22Rv1 (cell line): ENCODE measurements at regions not wholly inside any gene's neighbourhood (a gene's known extent, or its start where the extent isn't known, plus 50 kb on each side); places are given as distances from the start of the nearest gene placed in this dataset.
A peak's percentile ranks its signal among the peaks of the same experiment; 100 is the strongest.

Experiments
- H3K27ac ChIP-seq: fragments of 450-650 bp; 2 replicates; pipeline ENCODE4 v1.5.1; 2017
- ZFX ChIP-seq: fragments of 450-650 bp; IDR thresholded peaks from 2 replicates; pipeline ENCODE4 v1.6.1; 2017; ENCODE audit warnings: antibody characterized with exemption, borderline replicate concordance
- TF ChIP-seq, protein P1 (sequence below): fragments of 450-650 bp; IDR thresholded peaks from 2 replicates; pipeline ENCODE4 v1.5.1; 2017; ENCODE audit warnings: mild to moderate bottlenecking

DNA sequence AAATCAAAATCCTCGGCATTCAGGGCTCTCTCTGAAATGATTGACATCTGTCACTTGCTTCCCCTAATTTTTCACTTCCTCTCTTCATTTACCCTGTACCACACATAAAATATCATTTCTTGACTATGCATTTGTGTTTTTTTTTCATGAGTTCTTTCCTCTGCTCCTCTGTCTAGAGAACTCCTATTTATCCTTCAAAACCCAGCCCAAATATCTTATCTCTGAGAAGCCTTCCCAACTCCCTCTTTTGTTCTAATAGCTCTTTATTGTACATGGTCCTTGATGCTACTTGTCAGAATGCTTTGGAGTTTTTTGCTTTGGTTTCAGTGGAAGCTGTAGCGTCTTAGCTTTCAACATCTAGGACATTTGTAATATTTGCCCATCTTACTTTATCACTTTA is 190.2 kb upstream of the CTBP2 start:
- TF ChIP-seq, protein P1, sequence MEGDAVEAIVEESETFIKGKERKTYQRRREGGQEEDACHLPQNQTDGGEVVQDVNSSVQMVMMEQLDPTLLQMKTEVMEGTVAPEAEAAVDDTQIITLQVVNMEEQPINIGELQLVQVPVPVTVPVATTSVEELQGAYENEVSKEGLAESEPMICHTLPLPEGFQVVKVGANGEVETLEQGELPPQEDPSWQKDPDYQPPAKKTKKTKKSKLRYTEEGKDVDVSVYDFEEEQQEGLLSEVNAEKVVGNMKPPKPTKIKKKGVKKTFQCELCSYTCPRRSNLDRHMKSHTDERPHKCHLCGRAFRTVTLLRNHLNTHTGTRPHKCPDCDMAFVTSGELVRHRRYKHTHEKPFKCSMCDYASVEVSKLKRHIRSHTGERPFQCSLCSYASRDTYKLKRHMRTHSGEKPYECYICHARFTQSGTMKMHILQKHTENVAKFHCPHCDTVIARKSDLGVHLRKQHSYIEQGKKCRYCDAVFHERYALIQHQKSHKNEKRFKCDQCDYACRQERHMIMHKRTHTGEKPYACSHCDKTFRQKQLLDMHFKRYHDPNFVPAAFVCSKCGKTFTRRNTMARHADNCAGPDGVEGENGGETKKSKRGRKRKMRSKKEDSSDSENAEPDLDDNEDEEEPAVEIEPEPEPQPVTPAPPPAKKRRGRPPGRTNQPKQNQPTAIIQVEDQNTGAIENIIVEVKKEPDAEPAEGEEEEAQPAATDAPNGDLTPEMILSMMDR = no peak
- TF ChIP-seq ZFX = no peak
- no peak overlapping the region for H3K27ac ChIP-seq

DNA sequence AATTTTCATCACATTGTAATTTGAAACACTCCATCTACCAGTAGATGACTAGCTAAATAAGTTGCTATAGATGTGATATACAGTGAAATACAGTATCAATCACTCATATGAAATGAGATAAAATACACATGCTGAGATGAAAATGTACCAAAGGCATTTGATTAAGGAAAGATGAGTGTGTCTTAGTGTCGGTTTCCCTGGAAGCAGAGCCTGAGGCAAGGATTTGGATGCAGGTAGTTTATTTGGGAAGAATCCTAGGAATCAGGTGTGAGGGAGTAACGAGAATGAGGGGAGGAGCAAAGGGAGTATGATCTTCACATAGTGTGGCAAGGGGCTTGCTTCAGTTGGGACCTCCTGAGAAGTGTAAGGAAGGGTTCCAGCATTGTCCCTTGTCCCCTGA is 188.2 kb upstream of the CTBP2 start:
- TF ChIP-seq ZFX = no peak
- TF ChIP-seq, protein P1 = no peak
- no peak overlapping the region for H3K27ac ChIP-seq

DNA sequence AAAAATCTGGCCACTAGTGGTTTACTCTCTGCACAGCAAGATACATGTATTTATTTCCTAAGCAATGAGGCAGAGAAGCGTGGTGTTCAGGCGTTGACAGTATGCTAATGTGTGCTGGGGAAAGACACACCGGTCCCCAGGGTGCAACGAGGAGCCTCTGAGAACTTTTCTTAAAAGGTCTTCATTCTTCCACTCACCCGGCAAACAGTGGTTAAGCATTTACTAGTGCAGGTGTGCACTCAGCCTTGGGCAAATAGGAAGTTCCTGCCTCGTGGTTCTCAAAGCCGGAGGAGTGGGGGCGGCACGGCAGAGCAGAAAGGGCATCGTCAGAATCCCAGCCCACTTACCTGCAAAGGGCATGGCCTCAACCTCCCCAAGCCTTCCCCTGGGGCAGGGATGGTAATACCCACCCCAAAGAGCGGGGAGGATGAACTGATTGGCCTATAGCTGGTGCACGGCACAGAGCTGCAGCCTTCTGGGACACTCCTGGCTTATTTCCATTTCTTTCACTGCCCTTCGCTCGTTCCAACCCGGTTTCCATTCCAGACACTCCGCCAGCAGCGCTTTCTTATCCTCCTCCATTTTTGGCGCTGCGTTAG is 184.3 kb upstream of the CTBP2 start:
- TF ChIP-seq, protein P1 = no peak
- TF ChIP-seq ZFX = no peak
- H3K27ac ChIP-seq = peak overlapping the region; percentile 45

DNA sequence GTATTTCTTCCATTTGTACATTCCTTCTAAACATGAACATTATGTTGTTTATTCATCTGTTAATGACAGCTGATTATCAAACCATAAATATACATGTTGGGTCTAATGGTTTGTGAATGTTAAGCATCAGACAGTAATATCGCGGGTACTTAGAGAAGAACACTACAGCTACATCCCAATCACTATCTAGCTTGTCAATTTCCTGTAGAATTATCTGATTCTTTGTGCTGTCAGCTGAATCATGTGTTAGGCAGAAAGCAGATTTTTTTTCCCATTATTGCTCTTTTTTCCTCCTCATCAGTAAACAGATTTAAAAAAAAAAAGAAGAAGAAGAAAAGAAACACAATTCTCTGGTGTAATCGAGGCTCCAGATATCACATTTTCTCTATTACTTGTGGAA is 183.6 kb upstream of the CTBP2 start:
- peak overlapping the region; percentile 45 for H3K27ac ChIP-seq
- TF ChIP-seq ZFX = no peak
- TF ChIP-seq, protein P1 = no peak

DNA sequence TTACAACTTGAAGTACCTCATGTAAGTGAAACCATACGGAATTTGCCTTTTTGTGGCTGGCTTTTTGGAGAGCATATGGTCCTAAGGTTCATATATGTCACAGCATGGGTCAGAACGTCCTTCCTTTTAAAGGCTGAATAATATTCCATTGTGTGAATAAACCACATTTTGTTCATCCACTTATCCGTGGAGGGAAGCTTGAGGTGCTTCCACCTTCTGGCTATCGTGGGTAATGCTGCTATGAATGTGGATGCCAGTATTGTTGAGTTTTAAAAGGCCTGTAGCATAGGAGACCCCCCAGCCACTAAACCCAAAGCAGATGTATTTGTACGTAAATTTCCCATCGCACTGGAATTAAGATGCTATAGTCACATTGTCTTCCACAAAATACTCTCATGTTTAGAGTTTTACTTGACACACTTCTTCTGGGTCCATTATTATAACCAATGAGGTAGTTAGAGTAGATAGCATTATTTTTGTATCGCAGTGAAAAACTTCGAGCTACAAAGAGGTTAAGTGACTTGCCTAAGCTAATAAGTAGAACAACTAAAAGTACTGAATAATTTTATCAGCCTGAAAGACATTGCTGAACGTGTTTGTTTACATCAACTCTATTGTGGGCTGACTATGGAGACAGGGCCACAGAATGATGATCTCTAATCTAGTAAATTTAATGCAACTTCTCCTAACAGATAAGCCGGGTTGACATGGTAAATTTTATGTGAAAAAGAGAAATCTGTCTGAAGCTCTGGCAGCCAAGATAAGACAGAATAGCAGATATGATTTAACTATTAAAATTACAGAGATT is 183.0 kb upstream of the CTBP2 start:
- TF ChIP-seq ZFX = no peak
- TF ChIP-seq, protein P1 = peak; percentile 77

DNA sequence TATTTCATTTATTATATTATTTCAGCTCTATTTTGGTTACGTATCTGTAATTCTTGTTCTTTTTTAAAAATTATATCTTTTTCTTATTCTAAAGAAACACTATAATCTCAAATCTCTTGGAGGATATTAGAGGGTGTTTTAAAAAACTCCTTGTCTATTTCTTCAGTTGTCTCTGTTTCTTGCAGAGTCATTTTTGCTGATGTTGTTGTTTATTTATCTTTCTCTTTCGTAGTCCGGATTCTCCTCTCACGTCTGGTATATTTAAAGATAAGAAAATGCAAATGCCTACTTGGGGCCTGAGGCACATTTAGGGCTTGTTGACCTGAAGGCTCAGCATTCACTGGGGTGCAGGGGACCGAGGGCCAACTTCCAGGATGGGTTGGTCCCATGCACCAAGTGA is 181.2 kb upstream of the CTBP2 start:
- H3K27ac ChIP-seq = no peak overlapping the region
- TF ChIP-seq, protein P1 = no peak
- no peak for TF ChIP-seq ZFX

More for the DNA sequence above, 183.0 kb upstream of the CTBP2 start:
- no peak overlapping the region for H3K27ac ChIP-seq

DNA sequence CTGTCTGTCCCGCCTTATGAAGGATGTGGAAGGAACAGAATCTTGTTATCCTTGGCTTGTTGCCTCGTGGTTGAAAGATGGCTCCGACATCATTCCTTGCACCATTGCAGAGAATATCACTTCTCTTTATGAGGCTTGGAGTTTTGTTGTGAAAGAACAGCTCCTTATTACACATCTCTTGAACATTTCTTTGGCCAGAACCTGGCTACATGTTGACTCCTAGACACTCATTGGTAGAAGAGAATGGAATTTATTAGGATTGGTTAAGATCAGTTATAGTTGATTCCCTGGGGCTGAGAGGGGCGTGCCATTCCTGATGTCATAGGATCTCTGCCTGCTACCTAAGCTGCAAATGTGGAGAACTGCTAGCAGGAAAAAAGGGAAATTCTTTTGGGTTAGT is 180.5 kb upstream of the CTBP2 start:
- H3K27ac ChIP-seq = no peak overlapping the region
- TF ChIP-seq ZFX = no peak
- TF ChIP-seq, protein P1 = no peak
